ENCODE measurements at regions not wholly inside any gene's neighbourhood (a gene's known extent, or its start where the extent isn't known, plus 50 kb on each side); places are given as distances from the start of the nearest gene placed in this dataset.

DNA sequence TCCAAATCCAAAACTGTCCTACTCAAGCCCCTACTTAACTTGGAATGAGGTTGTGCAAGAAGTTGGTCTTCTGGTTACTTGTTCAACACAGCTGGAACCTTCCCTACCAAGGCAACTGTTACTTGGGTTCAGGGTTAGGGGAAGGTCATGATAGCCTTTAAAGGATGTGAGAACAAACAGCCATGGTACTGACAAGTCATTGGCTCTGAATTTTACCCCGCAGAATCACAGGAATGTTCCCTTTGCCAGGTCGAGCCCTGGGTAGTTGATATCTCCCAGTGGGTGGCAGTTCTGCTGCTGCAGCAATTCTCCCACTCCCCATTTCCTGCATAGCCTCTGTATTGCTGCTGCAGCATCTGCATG is 396.1 kb upstream of the MPDZ start:
- Histone ChIP-seq H3K14ac (ENCODE audit: insufficient read depth, low read length) (no peak overlapping the region), H3K9ac (ENCODE audit: extremely low read depth, insufficient read length, low read length) (no peak overlapping the region), H3K23me2 (ENCODE audit: insufficient read length, low read depth, low read length, poor library complexity, severe bottlenecking) (no peaks in the 10 kb centered on the region), H4K5ac (ENCODE audit: insufficient read length, low read depth, low read length) (no peak overlapping the region), H2BK20ac (ENCODE audit: low read depth, low read length, poor library complexity, severe bottlenecking) (no peak overlapping the region), H2BK15ac (ENCODE audit: low read depth, low read length) (no peak overlapping the region), H2BK120ac (ENCODE audit: low read depth, low read length, poor library complexity, severe bottlenecking) (no peak overlapping the region), H3K27me3 (ENCODE audit: insufficient read depth, low read length) (no peaks in the 10 kb centered on the region), H3K23ac (ENCODE audit: insufficient read length, low read depth, low read length) (no peak overlapping the region), H3K79me1 (ENCODE audit: insufficient read depth, low read depth, low read length, poor library complexity, severe bottlenecking) (no peaks in the 10 kb centered on the region), H3K4me1 (ENCODE audit: insufficient read depth, low read length) (no peaks in the 10 kb centered on the region), H3K79me2 (ENCODE audit: insufficient read depth, low read length) (no peaks in the 10 kb centered on the region), H4K91ac (ENCODE audit: insufficient read length, low read depth, low read length) (no peak overlapping the region), H3K4me2 (ENCODE audit: insufficient read depth, insufficient read length, low read length) (no peak overlapping the region), H2BK5ac (ENCODE audit: insufficient read length, low read length) (no peak overlapping the region), H2BK12ac (ENCODE audit: insufficient read length, low read depth, low read length) (no peak overlapping the region), H3K9me3 (ENCODE audit: control insufficient read depth, low read depth, low read length) (no peaks in the 10 kb centered on the region), H4K8ac (replicated peaks; ENCODE audit: insufficient read length, low read depth, low read length) (no peak overlapping the region), H2AK5ac (ENCODE audit: insufficient read length, low read length) (no peak overlapping the region), H4K20me1 (ENCODE audit: control insufficient read depth, insufficient read depth, insufficient read length) (no peaks in the 10 kb centered on the region), H2AFZ (ENCODE audit: low read length) (no peak overlapping the region), H3K56ac (ENCODE audit: insufficient read length, low read depth, low read length) (no peak overlapping the region), H3K4ac (ENCODE audit: low read depth, low read length) (no peak overlapping the region), H3T11ph (ENCODE audit: low read length) (no peak overlapping the region), H3K18ac (ENCODE audit: insufficient read length, low read depth, low read length) (no peak overlapping the region), H3K27ac (ENCODE audit: insufficient read length, low read depth, low read length) (no peak overlapping the region)
- no CpG with 5 or more reads among the region's 2 CpGs for WGBS (ENCODE audit: extremely low coverage, insufficient read length, low lambda C conversion rate)
- no peak for DNase-seq
- H3K27me3 Mint-ChIP-seq (ENCODE audit: low read depth) = no peaks in the 10 kb centered on the region
- TF ChIP-seq, protein P1, sequence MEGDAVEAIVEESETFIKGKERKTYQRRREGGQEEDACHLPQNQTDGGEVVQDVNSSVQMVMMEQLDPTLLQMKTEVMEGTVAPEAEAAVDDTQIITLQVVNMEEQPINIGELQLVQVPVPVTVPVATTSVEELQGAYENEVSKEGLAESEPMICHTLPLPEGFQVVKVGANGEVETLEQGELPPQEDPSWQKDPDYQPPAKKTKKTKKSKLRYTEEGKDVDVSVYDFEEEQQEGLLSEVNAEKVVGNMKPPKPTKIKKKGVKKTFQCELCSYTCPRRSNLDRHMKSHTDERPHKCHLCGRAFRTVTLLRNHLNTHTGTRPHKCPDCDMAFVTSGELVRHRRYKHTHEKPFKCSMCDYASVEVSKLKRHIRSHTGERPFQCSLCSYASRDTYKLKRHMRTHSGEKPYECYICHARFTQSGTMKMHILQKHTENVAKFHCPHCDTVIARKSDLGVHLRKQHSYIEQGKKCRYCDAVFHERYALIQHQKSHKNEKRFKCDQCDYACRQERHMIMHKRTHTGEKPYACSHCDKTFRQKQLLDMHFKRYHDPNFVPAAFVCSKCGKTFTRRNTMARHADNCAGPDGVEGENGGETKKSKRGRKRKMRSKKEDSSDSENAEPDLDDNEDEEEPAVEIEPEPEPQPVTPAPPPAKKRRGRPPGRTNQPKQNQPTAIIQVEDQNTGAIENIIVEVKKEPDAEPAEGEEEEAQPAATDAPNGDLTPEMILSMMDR (conservative IDR thresholded peaks at IDR 0.05) = no peak
- no peak overlapping the region for H3K4me3 Mint-ChIP-seq
- peaks cover 4 to 12% of the 10 kb centered on the region in 2 experiments; a peak in 3 of 4 replicates for H3K4me1 Mint-ChIP-seq
- no peaks in the 10 kb centered on the region; a peak in 1 of 7 replicates for H3K36me3 Mint-ChIP-seq (ENCODE audit: insufficient read depth in 1 of 3, low read depth in 3 of 3)
- peak overlapping the region in 1 of 3 experiments; percentile 66; a peak in 1 of 7 replicates for H3K27ac Mint-ChIP-seq
- H3K9me3 Mint-ChIP-seq = no peaks in the 10 kb centered on the region; a peak in 1 of 5 replicates
